Hepatocyte (in vitro differentiated cells): ENCODE measurements at regions not wholly inside any gene's neighbourhood (a gene's known extent, or its start where the extent isn't known, plus 50 kb on each side); places are given as distances from the start of the nearest gene placed in this dataset.

Experiments used
- DNase-seq: peaks from one replicate; pipeline ENCODE4 v3.0.0-alpha.2; 2016; ENCODE audit warnings: low spot score
- H2AFZ ChIP-seq: fragments of 200-600 bp; sonication (generic); 2 replicates; pipeline ENCODE4 v1.6.0; 2016; ENCODE audit warnings: antibody characterized with exemption, mild to moderate bottlenecking
- H3K27ac ChIP-seq: fragments of 200-600 bp; sonication (generic); 2 replicates; pipeline ENCODE4 v1.5.1; 2016; ENCODE audit warnings: mild to moderate bottlenecking
- H3K27me3 ChIP-seq: fragments of 200-600 bp; sonication (generic); 2 replicates; pipeline ENCODE4 v1.6.1; 2016
- H3K36me3 ChIP-seq: fragments of 200-600 bp; sonication (generic); replicated peaks from 2 replicates; pipeline ENCODE4 v1.5.1; 2016; ENCODE audit warnings: low read depth; ENCODE audit not compliant: insufficient read depth
- H3K4me1 ChIP-seq: fragments of 200-600 bp; sonication (generic); 2 replicates; pipeline ENCODE4 v1.5.1; 2016; ENCODE audit warnings: mild to moderate bottlenecking, moderate library complexity; ENCODE audit not compliant: insufficient read depth
- H3K4me2 ChIP-seq: fragments of 200-600 bp; sonication (generic); 2 replicates; pipeline ENCODE4 v1.6.0; 2016
- H3K4me3 ChIP-seq: fragments of 200-600 bp; sonication (generic); 2 replicates; pipeline ENCODE4 v1.5.1; 2016; ENCODE audit warnings: mild to moderate bottlenecking
- H3K79me2 ChIP-seq: fragments of 200-600 bp; sonication (generic); 2 replicates; pipeline ENCODE4 v1.6.0; 2017; ENCODE audit warnings: mild to moderate bottlenecking
- H3K9me2 ChIP-seq: fragments of 200-600 bp; sonication (generic); replicated peaks from 2 replicates; pipeline ENCODE4 v1.6.0; 2017; ENCODE audit warnings: mild to moderate bottlenecking; ENCODE audit not compliant: insufficient read depth
- H3K9me3 ChIP-seq: fragments of 200-600 bp; sonication (generic); 2 replicates; pipeline ENCODE4 v1.5.1; 2016; ENCODE audit warnings: low read depth, mild to moderate bottlenecking
- H4K20me1 ChIP-seq: fragments of 200-600 bp; sonication (generic); 2 replicates; pipeline ENCODE4 v1.6.0; 2016; ENCODE audit warnings: mild to moderate bottlenecking; ENCODE audit not compliant: insufficient read depth, poor library complexity, severe bottlenecking
- CTCF ChIP-seq: fragments of 200-600 bp; sonication (generic); IDR thresholded peaks from 2 replicates; pipeline ENCODE4 v1.5.1; 2016; ENCODE audit warnings: antibody characterized with exemption, mild to moderate bottlenecking; ENCODE audit not compliant: poor library complexity
- EZH2 ChIP-seq: fragments of 200-600 bp; sonication (generic); IDR thresholded peaks from 2 replicates; pipeline ENCODE4 v1.6.1; 2016; ENCODE audit warnings: antibody characterized with exemption, mild to moderate bottlenecking, borderline replicate concordance
- EZH2phosphoT487 ChIP-seq: fragments of 200-600 bp; sonication (generic); IDR thresholded peaks from one replicate; pipeline ENCODE4 v1.6.1; 2018; ENCODE audit warnings: antibody characterized with exemption, mild to moderate bottlenecking, low read depth, moderate library complexity; ENCODE audit not compliant: unreplicated experiment, severe bottlenecking
- WGBS: methylation state at CpG from one replicate; pipeline ENCODE4 v1.1.6; 2016; ENCODE audit warnings: low lambda C conversion rate; ENCODE audit errors: missing lambda C conversion rate; 5-methylcytosine and 5-hydroxymethylcytosine counted together

- H3K4me2 ChIP-seq = no peak overlapping the region
- TF ChIP-seq EZH2 (no peak), EZH2phosphoT487 (no peak), CTCF (no peak)
Observed at GRCh38 chr14:51784466-51784865, 75.9 kb upstream of the GNG2 start.

GRCh38 chr14:51786227-51786626, 74.2 kb upstream of the GNG2 start:
- H3K79me2 ChIP-seq = no peaks in the 10 kb centered on the region
- peaks cover 9% of the 10 kb centered on the region for H3K27me3 ChIP-seq
- no peak overlapping the region for H3K27ac ChIP-seq
- no peaks in the 10 kb centered on the region for H4K20me1 ChIP-seq
- no peaks in the 10 kb centered on the region for H3K36me3 ChIP-seq
- no peak for DNase-seq
- H3K4me3 ChIP-seq = no peak overlapping the region
- no peak overlapping the region for H2AFZ ChIP-seq
- 80% methylated on average over 3 of the region's 3 CpGs for WGBS
- H3K4me2 ChIP-seq = no peak overlapping the region
- H3K9me2 ChIP-seq = no peaks in the 10 kb centered on the region
- no peaks in the 10 kb centered on the region for H3K4me1 ChIP-seq
- H3K9me3 ChIP-seq = no peaks in the 10 kb centered on the region
- TF ChIP-seq CTCF (no peak), EZH2 (no peak), EZH2phosphoT487 (no peak)

More at GRCh38 chr14:51784466-51784865, 75.9 kb upstream of the GNG2 start:
- Histone ChIP-seq H3K27me3 (peaks cover 12% of the 10 kb centered on the region), H3K9me2 (no peaks in the 10 kb centered on the region), H3K4me1 (no peaks in the 10 kb centered on the region), H3K27ac (no peak overlapping the region), H2AFZ (no peak overlapping the region), H3K36me3 (no peaks in the 10 kb centered on the region), H3K79me2 (no peaks in the 10 kb centered on the region), H4K20me1 (no peaks in the 10 kb centered on the region), H3K4me3 (no peak overlapping the region), H3K9me3 (no peaks in the 10 kb centered on the region)
- DNase-seq = no peak

- Histone ChIP-seq H3K4me1 (no peaks in the 10 kb centered on the region), H3K4me3 (no peak overlapping the region), H3K79me2 (no peaks in the 10 kb centered on the region), H3K36me3 (no peaks in the 10 kb centered on the region), H2AFZ (no peak overlapping the region), H3K4me2 (no peak overlapping the region), H3K9me3 (no peaks in the 10 kb centered on the region), H3K9me2 (no peaks in the 10 kb centered on the region), H4K20me1 (no peaks in the 10 kb centered on the region), H3K27ac (no peak overlapping the region), H3K27me3 (no peaks in the 10 kb centered on the region)
- no peak for DNase-seq
- no peak for TF ChIP-seq EZH2phosphoT487
- TF ChIP-seq EZH2 = no peak
- no peak for TF ChIP-seq CTCF
- 84% methylated on average over 4 of the region's 4 CpGs for WGBS
Observed at GRCh38 chr14:51787352-51787751, 73.1 kb upstream of the GNG2 start.

- H3K27me3 ChIP-seq = no peaks in the 10 kb centered on the region
- no peak overlapping the region for H2AFZ ChIP-seq
- no peaks in the 10 kb centered on the region for H3K4me1 ChIP-seq
- no peaks in the 10 kb centered on the region for H4K20me1 ChIP-seq
- no peak overlapping the region for H3K4me2 ChIP-seq
- H3K9me3 ChIP-seq = no peaks in the 10 kb centered on the region
- DNase-seq = no peak
- WGBS = 93% methylated on average over 3 of the region's 3 CpGs
- no peak for TF ChIP-seq CTCF
- no peak for TF ChIP-seq EZH2
- no peak for TF ChIP-seq EZH2phosphoT487
- no peak overlapping the region for H3K27ac ChIP-seq
- H3K4me3 ChIP-seq = no peak overlapping the region
- no peaks in the 10 kb centered on the region for H3K9me2 ChIP-seq
- no peaks in the 10 kb centered on the region for H3K79me2 ChIP-seq
- no peaks in the 10 kb centered on the region for H3K36me3 ChIP-seq
Observed at GRCh38 chr14:51789114-51789513, 71.3 kb upstream of the GNG2 start.
